ENCODE measurements at regions not wholly inside any gene's neighbourhood (a gene's known extent, or its start where the extent isn't known, plus 50 kb on each side); places are given as distances from the start of the nearest gene placed in this dataset.

DNA sequence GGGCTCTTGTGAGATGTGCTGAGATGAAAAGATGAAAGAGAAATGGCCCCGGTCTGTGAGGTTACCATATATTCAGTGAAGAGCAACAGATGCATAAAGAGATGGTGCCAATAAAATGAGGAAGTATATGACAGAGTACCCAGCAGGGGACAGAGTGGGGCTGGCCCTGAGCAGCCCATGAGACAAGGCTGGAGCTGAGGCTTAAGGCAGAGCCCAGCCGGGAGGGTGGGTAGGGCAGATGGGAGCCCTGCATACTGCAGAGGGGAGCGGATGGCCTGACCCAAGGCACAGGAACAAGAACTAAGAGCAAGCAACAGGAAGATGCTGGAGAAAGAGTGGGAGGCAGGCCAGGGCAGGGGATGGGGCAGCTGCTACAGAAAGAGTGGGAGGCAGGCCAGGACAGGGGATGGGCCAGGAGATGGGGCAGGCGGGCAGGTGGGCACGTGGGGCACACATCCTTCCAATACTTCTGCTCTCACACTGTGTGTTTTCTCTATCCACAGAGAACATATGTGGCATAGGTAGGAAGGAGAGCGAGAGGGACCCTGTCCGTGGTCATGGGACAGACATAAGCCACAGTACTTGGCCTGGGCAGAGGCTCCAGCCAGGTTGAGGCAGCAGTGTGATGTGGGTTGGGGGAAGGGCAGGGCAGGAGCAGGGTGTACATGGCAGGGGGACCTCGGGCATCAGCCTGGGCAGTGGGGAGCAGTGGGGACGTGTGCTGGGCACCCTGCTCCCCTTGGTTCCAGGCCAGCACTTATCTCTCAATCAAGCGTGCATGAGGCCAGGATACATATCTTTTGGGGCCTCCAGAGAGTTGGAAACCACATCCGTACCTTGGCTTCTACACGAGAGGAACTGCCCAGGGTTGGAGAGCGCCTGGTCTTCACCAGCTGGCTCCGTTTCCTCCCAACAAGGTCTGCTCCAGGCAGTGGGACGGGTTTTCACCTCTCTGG lies 91.6 kb upstream of the IKZF1 start:
- no peak for FAIRE-seq
- TF ChIP-seq, protein P1, sequence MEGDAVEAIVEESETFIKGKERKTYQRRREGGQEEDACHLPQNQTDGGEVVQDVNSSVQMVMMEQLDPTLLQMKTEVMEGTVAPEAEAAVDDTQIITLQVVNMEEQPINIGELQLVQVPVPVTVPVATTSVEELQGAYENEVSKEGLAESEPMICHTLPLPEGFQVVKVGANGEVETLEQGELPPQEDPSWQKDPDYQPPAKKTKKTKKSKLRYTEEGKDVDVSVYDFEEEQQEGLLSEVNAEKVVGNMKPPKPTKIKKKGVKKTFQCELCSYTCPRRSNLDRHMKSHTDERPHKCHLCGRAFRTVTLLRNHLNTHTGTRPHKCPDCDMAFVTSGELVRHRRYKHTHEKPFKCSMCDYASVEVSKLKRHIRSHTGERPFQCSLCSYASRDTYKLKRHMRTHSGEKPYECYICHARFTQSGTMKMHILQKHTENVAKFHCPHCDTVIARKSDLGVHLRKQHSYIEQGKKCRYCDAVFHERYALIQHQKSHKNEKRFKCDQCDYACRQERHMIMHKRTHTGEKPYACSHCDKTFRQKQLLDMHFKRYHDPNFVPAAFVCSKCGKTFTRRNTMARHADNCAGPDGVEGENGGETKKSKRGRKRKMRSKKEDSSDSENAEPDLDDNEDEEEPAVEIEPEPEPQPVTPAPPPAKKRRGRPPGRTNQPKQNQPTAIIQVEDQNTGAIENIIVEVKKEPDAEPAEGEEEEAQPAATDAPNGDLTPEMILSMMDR (optimal IDR thresholded peaks at IDR 0.05 in 1 of 3, IDR thresholded peaks at IDR 0.05 in 1 of 3, conservative IDR thresholded peaks at IDR 0.05 in 1 of 3; ENCODE audit: extremely low read depth in 1 of 3, insufficient read depth in 2 of 3, low read length in 3 of 3) = no peak
- TF ChIP-seq EZH2 (IDR thresholded peaks at IDR 0.05; ENCODE audit: low read length) = no peak
- dilution Hi-C loops (cut with MboI; ENCODE audit: extremely low pct_ligation_motif_present, low sequenced_read_pairs) = no loop called here

DNA sequence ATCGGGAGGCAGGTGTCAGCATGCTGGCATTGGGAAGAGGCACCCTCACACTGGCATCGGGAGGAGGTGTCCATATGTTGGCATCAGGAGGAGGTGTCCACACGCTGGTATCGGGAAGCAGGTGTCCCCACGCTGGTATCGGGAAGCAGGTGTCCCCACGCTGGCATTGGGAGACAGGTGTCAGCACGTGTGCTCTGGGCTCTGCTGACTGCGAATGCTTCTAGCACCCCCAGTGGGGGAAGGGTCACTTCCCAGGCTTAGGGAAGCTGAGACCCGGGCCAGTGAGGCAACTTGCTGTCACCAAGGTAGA lies 92.5 kb upstream of the IKZF1 start:
- dilution Hi-C loops (cut with MboI; ENCODE audit: extremely low pct_ligation_motif_present, low sequenced_read_pairs) = no loop called here

More for the DNA sequence above, 91.6 kb upstream of the IKZF1 start:
- no peaks in the 10 kb centered on the region for H3K9me3 ChIP-seq (ENCODE audit: control insufficient read depth, low read depth, low read length)
- H3K79me2 ChIP-seq (ENCODE audit: control insufficient read depth, insufficient read depth, low read length) = no peaks in the 10 kb centered on the region
- H4K20me1 ChIP-seq (ENCODE audit: control insufficient read depth, extremely low read depth, insufficient read depth, low read length) = no peaks in the 10 kb centered on the region
- H3K36me3 ChIP-seq (ENCODE audit: control insufficient read depth in 2 of 2, extremely low read depth in 1 of 2, insufficient read depth in 2 of 2, low read length in 2 of 2) = no peaks in the 10 kb centered on the region
- no peaks in the 10 kb centered on the region for H3K27me3 ChIP-seq (ENCODE audit: control insufficient read depth, extremely low read depth, insufficient read depth, low read length)
- H3K4me1 ChIP-seq (ENCODE audit: control insufficient read depth, extremely low read depth, insufficient read depth, low read length) = no peaks in the 10 kb centered on the region
- DNase-seq (ENCODE audit: low read depth, low spot score) = no peak
- no peaks in the 10 kb centered on the region for H3K9me1 ChIP-seq (ENCODE audit: control insufficient read depth, extremely low read depth, insufficient read depth, low read length)
- no peak overlapping the region for H3K4me3 ChIP-seq (ENCODE audit: control insufficient read depth in 2 of 3, extremely low read depth in 1 of 3, insufficient read depth in 2 of 3, low read depth in 1 of 3, low read length in 3 of 3)
- H3K27ac ChIP-seq (ENCODE audit: control insufficient read depth, insufficient read depth, low read length) = no peak overlapping the region
- no peak overlapping the region for H2AFZ ChIP-seq (ENCODE audit: control insufficient read depth, low read length)
- no peak overlapping the region for H3K4me2 ChIP-seq (ENCODE audit: control insufficient read depth, extremely low read depth, insufficient read depth, low read depth, low read length)
- H3K9ac ChIP-seq (ENCODE audit: control insufficient read depth, extremely low read depth, insufficient read depth, low read length) = no peak overlapping the region

More for the DNA sequence above, 92.5 kb upstream of the IKZF1 start:
- no peaks in the 10 kb centered on the region for H3K36me3 ChIP-seq (ENCODE audit: control insufficient read depth in 2 of 2, extremely low read depth in 1 of 2, insufficient read depth in 2 of 2, low read length in 2 of 2)
- H3K9ac ChIP-seq (ENCODE audit: control insufficient read depth, extremely low read depth, insufficient read depth, low read length) = no peak overlapping the region
- H2AFZ ChIP-seq (ENCODE audit: control insufficient read depth, low read length) = no peak overlapping the region
- H3K79me2 ChIP-seq (ENCODE audit: control insufficient read depth, insufficient read depth, low read length) = no peaks in the 10 kb centered on the region
- no peak overlapping the region for H3K4me3 ChIP-seq (ENCODE audit: control insufficient read depth in 2 of 3, extremely low read depth in 1 of 3, insufficient read depth in 2 of 3, low read depth in 1 of 3, low read length in 3 of 3)
- H3K9me3 ChIP-seq (ENCODE audit: control insufficient read depth, low read depth, low read length) = no peaks in the 10 kb centered on the region
- H3K4me2 ChIP-seq (ENCODE audit: control insufficient read depth, extremely low read depth, insufficient read depth, low read depth, low read length) = no peak overlapping the region
- no peaks in the 10 kb centered on the region for H3K9me1 ChIP-seq (ENCODE audit: control insufficient read depth, extremely low read depth, insufficient read depth, low read length)
- FAIRE-seq (no peak), DNase-seq (ENCODE audit: low read depth, low spot score) (no peak)
- H3K27me3 ChIP-seq (ENCODE audit: control insufficient read depth, extremely low read depth, insufficient read depth, low read length) = no peaks in the 10 kb centered on the region
- H3K4me1 ChIP-seq (ENCODE audit: control insufficient read depth, extremely low read depth, insufficient read depth, low read length) = no peaks in the 10 kb centered on the region
- no peak overlapping the region for H3K27ac ChIP-seq (ENCODE audit: control insufficient read depth, insufficient read depth, low read length)
- H4K20me1 ChIP-seq (ENCODE audit: control insufficient read depth, extremely low read depth, insufficient read depth, low read length) = no peaks in the 10 kb centered on the region
- TF ChIP-seq, protein P1 (optimal IDR thresholded peaks at IDR 0.05 in 1 of 3, IDR thresholded peaks at IDR 0.05 in 1 of 3, conservative IDR thresholded peaks at IDR 0.05 in 1 of 3; ENCODE audit: extremely low read depth in 1 of 3, insufficient read depth in 2 of 3, low read length in 3 of 3) = no peak
- TF ChIP-seq EZH2 (IDR thresholded peaks at IDR 0.05; ENCODE audit: low read length) = no peak

Measured in keratinocyte (primary cell).